Mesothelial cell of epicardium (in vitro differentiated cells): ENCODE measurements at regions not wholly inside any gene's neighbourhood (a gene's known extent, or its start where the extent isn't known, plus 50 kb on each side); places are given as distances from the start of the nearest gene placed in this dataset.

Experiments used
- DNase-seq, 2 experiments: peaks; one replicate each; pipeline ENCODE4 v3.0.0; 2021; ENCODE audit warnings: low spot score in 2 of 2; ENCODE audit not compliant: unreplicated experiment in 2 of 2
- H3K27ac Mint-ChIP-seq: 2 replicates; pipeline ENCODE4 v1.8.0; 2021; ENCODE audit warnings: mixed read lengths
- H3K27me3 Mint-ChIP-seq: 2 replicates; pipeline ENCODE4 v1.8.0; 2021; ENCODE audit warnings: low read depth, mixed read lengths
- H3K36me3 Mint-ChIP-seq: 2 replicates; pipeline ENCODE4 v1.8.0; 2021; ENCODE audit warnings: mixed read lengths
- H3K4me1 Mint-ChIP-seq: 2 replicates; pipeline ENCODE4 v1.8.0; 2021; ENCODE audit warnings: mixed read lengths
- H3K4me3 Mint-ChIP-seq: 2 replicates; pipeline ENCODE4 v1.8.0; 2021; ENCODE audit warnings: mild to moderate bottlenecking, moderate library complexity, mixed read lengths
- H3K9me3 Mint-ChIP-seq: 2 replicates; pipeline ENCODE4 v1.8.0; 2021; ENCODE audit warnings: mixed read lengths
- CTCF ChIP-seq: fragments of 200-600 bp; sonication (generic); IDR thresholded peaks from one replicate; pipeline ENCODE4 v1.5.0; 2021; ENCODE audit warnings: antibody characterized with exemption; ENCODE audit not compliant: unreplicated experiment

DNA sequence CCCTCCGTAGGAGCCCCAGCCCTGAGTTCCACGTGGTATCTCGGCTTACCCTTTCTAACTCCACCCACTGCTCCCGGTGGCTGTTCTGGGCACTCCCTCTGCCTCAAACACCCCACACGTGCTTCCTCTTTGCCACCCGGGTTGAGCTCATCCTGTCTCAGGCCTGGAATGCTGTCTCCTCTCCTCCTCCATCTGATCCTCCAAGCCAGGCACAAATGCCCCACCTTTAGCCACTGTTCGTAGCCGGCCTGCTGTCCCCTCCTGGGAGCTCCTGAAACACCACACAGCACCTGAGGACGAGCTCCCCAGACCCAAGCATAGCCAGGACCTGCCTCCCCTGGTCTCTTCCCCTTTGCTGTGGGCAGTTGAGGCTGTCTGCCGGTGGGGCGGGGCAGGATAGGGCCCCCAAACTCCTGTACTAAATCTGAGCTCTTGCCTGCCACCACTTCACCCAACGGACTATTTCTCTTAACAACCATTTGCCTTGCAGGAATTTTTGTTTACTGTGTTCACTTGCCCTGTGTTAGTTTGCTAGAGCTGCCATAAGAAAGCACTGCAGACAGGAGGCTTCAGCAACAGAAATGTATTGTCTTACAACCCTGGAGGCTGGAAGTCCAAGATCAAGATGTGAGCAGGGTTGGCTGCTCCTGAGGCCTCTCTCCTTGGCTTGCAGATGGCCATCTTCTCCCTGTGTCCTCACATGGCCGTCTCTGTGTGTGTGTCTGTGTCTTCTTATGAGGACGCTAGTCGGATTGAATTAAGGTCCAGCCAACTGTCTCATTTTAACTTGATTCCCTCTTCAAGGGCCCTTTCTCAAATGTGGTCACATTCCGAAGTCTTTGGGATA lies 58.3 kb upstream of the SHH start:
- Mint-ChIP-seq H3K4me1 (no peaks in the 10 kb centered on the region), H3K27ac (no peak overlapping the region), H3K36me3 (no peaks in the 10 kb centered on the region), H3K4me3 (no peak overlapping the region), H3K27me3 (peaks cover 43% of the 10 kb centered on the region), H3K9me3 (peaks cover 5% of the 10 kb centered on the region)
- no peak for TF ChIP-seq CTCF
- no peak for DNase-seq

DNA sequence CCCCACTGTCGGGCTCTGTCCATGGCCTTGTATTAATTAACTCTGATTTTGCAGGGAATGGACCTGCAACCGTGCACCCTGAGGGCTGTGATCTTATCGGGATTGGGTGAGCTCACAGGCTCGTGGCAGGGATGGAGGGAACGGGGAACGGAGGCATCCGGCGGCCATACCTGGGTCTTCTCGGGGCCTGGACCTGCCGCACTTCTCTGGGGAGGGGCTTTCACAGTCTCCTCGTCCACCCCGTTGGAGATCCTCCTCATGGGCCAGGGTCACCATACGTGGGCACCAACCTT lies 57.5 kb upstream of the SHH start:
- no peak for DNase-seq
- H3K27ac Mint-ChIP-seq: no peak overlapping the region
- H3K4me1 Mint-ChIP-seq: no peaks in the 10 kb centered on the region
- H3K4me3 Mint-ChIP-seq: no peak overlapping the region
- TF ChIP-seq CTCF: no peak
- H3K36me3 Mint-ChIP-seq: no peaks in the 10 kb centered on the region
- peaks cover 5% of the 10 kb centered on the region for H3K9me3 Mint-ChIP-seq
- H3K27me3 Mint-ChIP-seq: peaks cover 47% of the 10 kb centered on the region

- Mint-ChIP-seq H3K4me1 (no peaks in the 10 kb centered on the region), H3K27ac (no peak overlapping the region), H3K9me3 (peaks cover 5% of the 10 kb centered on the region), H3K27me3 (peaks cover 49% of the 10 kb centered on the region), H3K4me3 (no peak overlapping the region), H3K36me3 (no peaks in the 10 kb centered on the region)
- no peak for DNase-seq
- no peak for TF ChIP-seq CTCF
Measured at GRCh38 chr7:155868955-155869783, 56.9 kb upstream of the SHH start.

DNA sequence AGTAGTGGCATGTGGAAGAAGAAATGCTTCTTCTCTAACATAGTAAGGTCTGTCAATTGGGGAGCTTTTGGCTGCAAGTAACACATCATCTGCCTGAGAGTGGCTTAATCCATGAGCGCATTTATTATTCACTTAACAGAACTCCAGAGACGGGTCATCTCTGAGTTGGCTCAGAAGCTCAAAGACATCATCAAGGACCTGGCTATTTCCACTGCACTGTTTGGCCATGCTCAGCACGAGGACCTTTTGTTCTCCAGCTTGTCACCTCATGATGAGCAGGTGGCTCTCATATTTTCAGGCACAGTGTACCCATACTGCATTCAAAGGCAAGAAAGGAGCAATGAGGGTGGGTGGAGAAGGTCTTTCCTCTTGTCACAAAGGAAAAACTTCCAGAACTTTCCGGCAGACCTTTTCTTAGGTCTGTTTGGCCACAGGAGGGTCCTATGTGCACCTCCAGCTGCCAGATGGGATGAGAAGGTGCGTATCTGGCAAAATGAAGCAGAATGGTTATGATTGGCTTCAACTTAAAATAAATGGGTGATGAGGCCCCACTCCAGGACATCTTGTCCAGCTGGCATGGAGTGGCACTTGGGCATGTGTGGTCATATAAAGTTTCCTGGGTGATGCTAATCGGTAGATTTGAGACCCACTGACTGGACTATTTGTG lies 55.6 kb upstream of the SHH start:
- Mint-ChIP-seq H3K27ac (no peak overlapping the region), H3K4me3 (no peak overlapping the region), H3K36me3 (no peaks in the 10 kb centered on the region), H3K9me3 (peaks cover 5% of the 10 kb centered on the region), H3K27me3 (peaks cover 43% of the 10 kb centered on the region), H3K4me1 (no peaks in the 10 kb centered on the region)
- no peak for TF ChIP-seq CTCF
- DNase-seq: no peak

DNA sequence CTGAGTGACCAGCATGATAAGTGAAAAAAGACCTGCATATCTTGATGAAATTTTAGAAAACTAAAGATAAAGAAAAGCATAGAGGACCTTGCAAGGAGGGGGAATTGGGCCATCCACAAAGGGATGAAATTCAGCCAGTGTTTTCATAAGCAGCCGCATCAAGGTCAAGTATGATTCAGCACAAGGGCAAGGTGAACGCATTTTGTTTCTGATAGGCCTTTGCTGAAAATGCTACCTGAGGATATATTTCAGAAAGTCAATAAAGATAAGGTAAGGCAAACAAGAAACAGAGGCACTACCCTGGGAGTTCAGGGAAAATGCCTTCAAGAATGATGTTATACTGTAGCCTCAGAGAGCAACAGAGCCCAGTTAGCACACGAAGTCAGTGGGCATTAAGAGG lies 55.0 kb upstream of the SHH start:
- no peak for TF ChIP-seq CTCF
- H3K4me3 Mint-ChIP-seq: no peak overlapping the region
- peaks cover 40% of the 10 kb centered on the region for H3K27me3 Mint-ChIP-seq
- H3K4me1 Mint-ChIP-seq: no peaks in the 10 kb centered on the region
- no peak for DNase-seq
- no peaks in the 10 kb centered on the region for H3K36me3 Mint-ChIP-seq
- no peak overlapping the region for H3K27ac Mint-ChIP-seq
- H3K9me3 Mint-ChIP-seq: peaks cover 5% of the 10 kb centered on the region
